ENCODE measurements at regions not wholly inside any gene's neighbourhood (a gene's known extent, or its start where the extent isn't known, plus 50 kb on each side); places are given as distances from the start of the nearest gene placed in this dataset.
"Not testable (repeated sequence)": the region's sequence is repeated elsewhere in the genome, so short reads cannot be mapped to it uniquely, and the experiment has no call there.

DNA sequence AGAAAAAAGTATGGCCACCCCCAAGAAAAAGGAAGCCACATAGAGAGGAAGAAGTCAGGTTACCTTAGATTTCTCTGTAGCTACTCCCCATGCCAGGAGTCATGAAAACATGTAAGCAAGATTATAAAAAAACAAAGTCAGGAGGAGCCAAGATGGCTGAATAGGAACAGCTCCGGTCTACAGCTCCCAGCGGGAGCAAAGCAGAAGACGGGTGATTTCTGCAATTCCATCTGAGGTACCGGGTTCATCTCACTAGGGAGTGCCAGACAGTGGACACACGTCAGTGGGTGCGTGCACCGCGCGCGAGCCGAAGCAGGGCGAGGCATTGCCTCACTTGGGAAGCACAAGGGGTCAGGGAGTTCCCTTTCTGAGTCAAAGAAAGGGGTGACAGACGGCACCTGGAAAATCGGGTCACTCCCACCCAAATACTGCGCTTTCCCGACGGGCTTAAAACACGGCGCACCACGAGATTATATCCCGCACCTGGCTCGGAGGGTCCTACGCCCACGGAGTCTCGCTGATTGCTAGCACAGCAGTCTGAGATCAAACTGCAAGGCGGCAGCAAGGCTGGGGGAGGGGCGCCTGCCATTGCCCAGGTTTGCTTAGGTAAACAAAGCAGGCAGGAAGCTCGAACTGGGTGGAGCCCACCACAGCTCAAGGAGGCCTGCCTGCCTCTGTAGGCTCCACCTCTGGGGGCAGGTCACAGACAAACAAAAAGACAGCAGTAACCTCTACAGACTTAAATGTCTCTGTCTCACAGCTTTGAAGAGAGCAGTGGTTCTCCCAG lies 347.3 kb downstream of the HINT1 start:
- not testable (repeated sequence) for TF ChIP-seq POLR2A (IDR thresholded peaks at IDR 0.05; ENCODE audit: low read depth, low read length); TAF1 (IDR thresholded peaks at IDR 0.05; ENCODE audit: borderline replicate concordance, low read depth, low read length)
